K562 (cell line): ENCODE measurements at regions not wholly inside any gene's neighbourhood (a gene's known extent, or its start where the extent isn't known, plus 50 kb on each side); places are given as distances from the start of the nearest gene placed in this dataset.

Source experiments
- ARID3B ChIP-seq: fragments of 250-450 bp; sonication (Bioruptor Pico); IDR thresholded peaks from 2 replicates; pipeline ENCODE4 v1.4.0; 2020; ENCODE audit warnings: borderline replicate concordance
- CHD2 ChIP-seq: IDR thresholded peaks from 2 replicates; pipeline ENCODE4 v1.6.1; 2011; ENCODE audit warnings: low read depth, low read length
- CSDE1 ChIP-seq, 2 experiments: fragments of 450-650 bp; IDR thresholded peaks; 2 replicates each; pipeline ENCODE4 v1.6.1; 2016; ENCODE audit warnings: mild to moderate bottlenecking in 1 of 2
- HNRNPUL1 ChIP-seq: fragments of 200-400 bp; formaldehyde crosslinking; IDR thresholded peaks from 2 replicates; pipeline ENCODE4 v1.6.1; 2017; ENCODE audit warnings: low read length
- MEF2D ChIP-seq: conservative IDR thresholded peaks from 2 replicates; pipeline ENCODE4 v1.6.1; 2016; ENCODE audit warnings: low read depth, missing genetic modification characterization, missing compliant biosample characterization
- POLR2A ChIP-seq: fragments of 450-650 bp; conservative IDR thresholded peaks from 2 replicates; pipeline ENCODE4 v1.6.1; 2016
- STAT6 ChIP-seq: sonication (generic); formaldehyde crosslinking; IDR thresholded peaks from 2 replicates; pipeline ENCODE4 v1.8.1; 2023; ENCODE audit warnings: mild to moderate bottlenecking, missing genetic modification reagents
- TCF7L2 ChIP-seq: fragments of 150-350 bp; IDR thresholded peaks from 2 replicates; pipeline ENCODE4 v1.6.1; 2016; ENCODE audit warnings: low read depth, mild to moderate bottlenecking, low read length, moderate library complexity
- TSC22D4 ChIP-seq: fragments of 450-650 bp; IDR thresholded peaks from 2 replicates; pipeline ENCODE4 v1.6.1; 2016; ENCODE audit warnings: missing genetic modification characterization, missing biosample characterization, control low read depth
- ZFP36 ChIP-seq: fragments of 150-350 bp; IDR thresholded peaks from 2 replicates; pipeline ENCODE4 v1.6.1; 2018; ENCODE audit warnings: low read length, low read depth; ENCODE audit not compliant: partially characterized antibody
- ZNF318 ChIP-seq, 2 experiments: fragments of 450-650 bp; IDR thresholded peaks; 2 replicates each; pipeline ENCODE4 v1.6.1; 2016; ENCODE audit warnings: mild to moderate bottlenecking in 2 of 2, borderline replicate concordance in 1 of 2, low read depth in 1 of 2, moderate library complexity in 1 of 2
- ZNF398 ChIP-seq: fragments of 250-450 bp; sonication (Bioruptor Pico); IDR thresholded peaks from 2 replicates; pipeline ENCODE4 v1.8.0; 2021; ENCODE audit warnings: moderate library complexity, mild to moderate bottlenecking, inconsistent platforms

GRCh38 chr1:75672528-75673393 lies 51.7 kb upstream of the ACADM start (continued):
- TF ChIP-seq STAT6 (CRISPR knock-in tag) (no peak), HNRNPUL1 (no peak), ZNF398 (CRISPR knock-in tag) (no peak), CSDE1 (IDR thresholded peaks at IDR 0.05) (no peak), TSC22D4 (tag) (no peak), CHD2 (0 out of 2 replicates have a peak, but pooled peaks have one; percentile 13), MEF2D (peak; percentile 73), ZFP36 (no peak), POLR2A (peak; percentile 52), ARID3B (no peak), TCF7L2 (no peak), ZNF318 (IDR thresholded peaks at IDR 0.05; ENCODE audit: borderline replicate concordance in 1 of 2, low read depth in 1 of 2) (peak in 1 of 2 experiments; percentile 50; a peak in 1 of 4 replicates)
